GM12865 (cell line): ENCODE measurements at regions not wholly inside any gene's neighbourhood (a gene's known extent, or its start where the extent isn't known, plus 50 kb on each side); places are given as distances from the start of the nearest gene placed in this dataset.

Source experiments
- DNase-seq: peaks from one replicate; pipeline ENCODE4 v3.0.0; 2010; ENCODE audit warnings: low read depth
- H3K4me3 ChIP-seq: 2 replicates; pipeline ENCODE4 v1.5.1; 2011; ENCODE audit warnings: mild to moderate bottlenecking, low read depth, low read length, control low read depth
- CTCF ChIP-seq: IDR thresholded peaks from 2 replicates; pipeline ENCODE4 v1.5.1; 2011; ENCODE audit warnings: low read length, control low read depth, low read depth, inconsistent platforms; ENCODE audit not compliant: insufficient read depth; ENCODE audit errors: missing control alignments

GRCh38 chr4:183825346-183825745 lies 79.8 kb upstream of the STOX2 start:
- no peak for DNase-seq
- no peak overlapping the region for H3K4me3 ChIP-seq
- TF ChIP-seq CTCF: no peak

- no peak overlapping the region for H3K4me3 ChIP-seq
- no peak for TF ChIP-seq CTCF
- DNase-seq: no peak
These were observed 78.6 kb upstream of the STOX2 start for GRCh38 chr4:183826461-183826860.

GRCh38 chr4:183828125-183828524 lies 77.0 kb upstream of the STOX2 start:
- no peak for DNase-seq
- H3K4me3 ChIP-seq: no peak overlapping the region
- no peak for TF ChIP-seq CTCF

GRCh38 chr4:183828839-183829238 lies 76.3 kb upstream of the STOX2 start:
- no peak overlapping the region for H3K4me3 ChIP-seq
- TF ChIP-seq CTCF: no peak
- DNase-seq: no peak

GRCh38 chr4:183830438-183830985 lies 74.6 kb upstream of the STOX2 start:
- DNase-seq: no peak
- no peak overlapping the region for H3K4me3 ChIP-seq
- no peak for TF ChIP-seq CTCF

- H3K4me3 ChIP-seq: no peak overlapping the region
- DNase-seq: no peak
- TF ChIP-seq CTCF: no peak
These were observed 74.1 kb upstream of the STOX2 start for GRCh38 chr4:183831026-183831446.

GRCh38 chr4:183831683-183832082 lies 73.4 kb upstream of the STOX2 start:
- H3K4me3 ChIP-seq: no peak overlapping the region
- TF ChIP-seq CTCF: no peak
- DNase-seq: no peak
